Progenitor cell of endocrine pancreas (in vitro differentiated cells): ENCODE measurements at regions not wholly inside any gene's neighbourhood (a gene's known extent, or its start where the extent isn't known, plus 50 kb on each side); places are given as distances from the start of the nearest gene placed in this dataset.
"Not testable (repeated sequence)": the region's sequence is repeated elsewhere in the genome, so short reads cannot be mapped to it uniquely, and the experiment has no call there.

Experiments
- DNase-seq: peaks from one replicate; pipeline ENCODE4 v3.0.0; 2021; ENCODE audit warnings: low spot score; ENCODE audit not compliant: unreplicated experiment
- H3K27ac Mint-ChIP-seq: 2 replicates; pipeline ENCODE4 v1.8.0; 2021; ENCODE audit warnings: mild to moderate bottlenecking, moderate library complexity, mixed read lengths
- H3K27me3 Mint-ChIP-seq: 2 replicates; pipeline ENCODE4 v1.8.0; 2021; ENCODE audit warnings: mixed read lengths
- H3K36me3 Mint-ChIP-seq: 2 replicates; pipeline ENCODE4 v1.8.0; 2022; ENCODE audit warnings: mixed read lengths; ENCODE audit not compliant: insufficient read depth
- H3K4me1 Mint-ChIP-seq: 2 replicates; pipeline ENCODE4 v1.8.0; 2021; ENCODE audit warnings: low read depth, mixed read lengths
- H3K4me3 Mint-ChIP-seq: 2 replicates; pipeline ENCODE4 v1.8.0; 2021; ENCODE audit warnings: low read depth, mild to moderate bottlenecking, moderate library complexity, mixed read lengths
- H3K9me3 Mint-ChIP-seq: 2 replicates; pipeline ENCODE4 v1.8.0; 2021; ENCODE audit warnings: low read depth, mixed read lengths

DNA sequence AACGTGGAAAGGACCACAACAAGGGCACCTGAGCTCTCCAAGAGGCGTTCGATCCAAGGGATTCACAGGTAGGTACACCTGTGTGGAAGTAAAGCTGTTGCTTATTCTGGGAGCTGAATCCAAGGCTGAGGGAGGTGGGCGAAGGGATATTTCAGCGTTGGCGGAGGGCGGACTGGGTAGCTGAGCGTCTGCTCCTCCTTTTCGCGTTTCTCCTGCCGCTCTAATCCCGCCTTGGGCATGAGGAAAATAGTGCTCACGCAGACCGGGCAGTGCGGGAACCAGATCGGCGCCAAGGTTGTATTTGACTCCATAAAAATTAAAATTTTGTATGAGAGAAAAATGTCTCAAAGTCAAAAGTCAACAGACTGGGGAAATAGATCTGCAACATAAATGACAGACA, 3966.2 kb upstream of the OR11H1 start:
- not testable (repeated sequence) for DNase-seq, H3K27me3 Mint-ChIP-seq, H3K27ac Mint-ChIP-seq, H3K36me3 Mint-ChIP-seq, H3K4me1 Mint-ChIP-seq, H3K4me3 Mint-ChIP-seq
- peaks cover 38% of the 10 kb centered on the region for H3K9me3 Mint-ChIP-seq

DNA sequence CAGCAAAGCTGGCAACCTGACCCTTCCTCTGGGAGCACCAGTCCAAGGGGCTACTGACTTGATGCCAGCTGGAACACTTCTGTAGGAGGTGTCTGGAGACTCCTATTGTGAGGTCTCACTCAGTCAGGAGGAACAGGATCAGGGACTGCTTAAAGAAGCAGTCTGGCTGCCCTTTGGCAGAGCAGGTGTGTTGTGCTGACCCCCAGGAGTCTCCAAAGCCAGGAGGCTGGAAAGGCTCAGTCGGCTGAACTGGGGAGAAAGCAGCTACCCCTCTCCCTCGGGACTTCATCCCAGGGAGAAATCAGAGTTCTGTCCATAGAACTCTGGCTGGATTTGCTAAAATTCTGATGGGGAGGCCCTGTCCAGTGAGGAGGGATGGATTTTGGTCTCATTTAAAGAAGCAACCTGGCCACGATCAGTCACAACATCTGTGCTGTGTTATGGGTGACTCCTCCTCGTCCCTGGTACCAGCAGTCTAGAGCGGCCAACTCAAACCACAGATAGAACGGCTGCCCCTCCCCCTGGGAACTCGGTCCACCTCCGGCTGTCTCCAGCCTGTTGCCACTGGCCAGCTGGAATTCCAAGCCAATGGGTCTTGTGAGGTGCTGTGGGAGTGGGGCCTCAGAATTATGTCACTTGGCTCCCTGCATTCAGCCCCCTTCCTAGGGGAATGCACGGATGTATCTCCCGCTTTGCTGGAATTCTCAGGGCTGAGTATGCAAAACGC, 3959.0 kb upstream of the OR11H1 start:
- not testable (repeated sequence) for H3K36me3 Mint-ChIP-seq
- H3K9me3 Mint-ChIP-seq: peaks cover 65% of the 10 kb centered on the region

DNA sequence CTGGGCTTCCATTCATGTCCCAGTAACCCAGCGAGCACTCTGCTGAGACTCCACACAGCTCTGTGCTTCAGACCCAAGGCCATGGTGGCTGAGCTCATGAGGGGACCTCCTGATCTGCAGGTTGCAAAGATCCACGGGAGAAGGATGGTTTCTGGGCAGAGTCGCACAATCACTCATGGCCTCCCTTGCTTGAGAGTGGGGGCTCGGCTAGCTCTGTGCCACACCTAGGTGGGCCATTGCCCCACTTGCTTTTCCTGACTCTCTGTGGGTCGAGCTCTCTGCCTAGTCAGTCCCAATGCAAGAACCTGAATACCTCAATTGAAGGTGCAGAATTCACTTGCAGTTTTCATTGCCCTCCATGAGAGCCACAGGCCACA, 3958.4 kb upstream of the OR11H1 start:
- not testable (repeated sequence) for DNase-seq, H3K4me1 Mint-ChIP-seq, H3K27ac Mint-ChIP-seq, H3K27me3 Mint-ChIP-seq, H3K4me3 Mint-ChIP-seq
- Mint-ChIP-seq H3K9me3 (peaks cover 70% of the 10 kb centered on the region), H3K36me3 (peaks cover 10% of the 10 kb centered on the region)

More for the DNA sequence above, 3959.0 kb upstream of the OR11H1 start:
- not testable (repeated sequence) for H3K27ac Mint-ChIP-seq, DNase-seq, H3K27me3 Mint-ChIP-seq, H3K4me3 Mint-ChIP-seq, H3K4me1 Mint-ChIP-seq

DNA sequence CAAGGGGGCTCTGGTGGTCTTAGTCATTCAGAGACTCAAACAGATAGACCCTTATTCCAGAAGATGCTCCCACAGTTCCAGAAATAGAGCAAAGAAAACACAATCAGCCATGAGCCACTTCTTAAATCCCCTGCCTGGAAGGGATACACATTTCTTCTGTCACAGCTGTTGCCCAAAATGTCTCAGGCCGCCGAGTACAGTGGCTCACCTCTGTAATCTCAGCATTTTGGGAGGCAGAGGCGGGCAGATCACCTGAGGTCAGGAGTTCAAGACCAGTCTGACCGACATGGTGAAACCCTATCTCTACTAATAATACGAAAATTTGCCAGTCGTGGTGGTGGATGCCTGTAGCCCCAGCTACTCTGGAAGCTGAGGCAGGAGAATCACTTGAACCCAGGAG, 3954.8 kb upstream of the OR11H1 start:
- not testable (repeated sequence) for H3K27ac Mint-ChIP-seq, H3K4me1 Mint-ChIP-seq, H3K27me3 Mint-ChIP-seq, DNase-seq, H3K4me3 Mint-ChIP-seq
- peaks cover 11% of the 10 kb centered on the region for H3K36me3 Mint-ChIP-seq
- peaks cover 77% of the 10 kb centered on the region for H3K9me3 Mint-ChIP-seq

DNA sequence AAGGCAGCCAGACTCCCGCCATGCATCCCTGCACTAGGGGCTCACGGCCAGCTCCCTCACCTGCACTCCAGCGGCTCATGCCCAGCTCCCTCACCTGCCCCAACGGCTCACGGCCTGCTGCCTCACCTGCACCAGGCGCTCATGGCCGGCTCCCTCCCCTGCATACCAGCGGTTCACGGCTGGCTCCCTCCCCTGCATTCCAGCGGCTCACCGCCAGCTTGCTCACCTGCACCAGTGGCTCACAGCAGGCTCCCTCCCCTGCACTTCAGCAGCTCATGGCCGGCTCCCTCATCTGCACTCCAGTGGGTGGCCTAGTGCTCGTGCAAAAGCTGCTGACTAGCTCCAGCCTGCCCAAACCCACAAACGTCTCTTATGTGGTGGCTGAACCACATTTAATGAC, 3953.8 kb upstream of the OR11H1 start:
- not testable (repeated sequence) for H3K4me3 Mint-ChIP-seq, DNase-seq, H3K27ac Mint-ChIP-seq, H3K4me1 Mint-ChIP-seq, H3K27me3 Mint-ChIP-seq
- H3K36me3 Mint-ChIP-seq: peaks cover 12% of the 10 kb centered on the region
- peaks cover 75% of the 10 kb centered on the region for H3K9me3 Mint-ChIP-seq

DNA sequence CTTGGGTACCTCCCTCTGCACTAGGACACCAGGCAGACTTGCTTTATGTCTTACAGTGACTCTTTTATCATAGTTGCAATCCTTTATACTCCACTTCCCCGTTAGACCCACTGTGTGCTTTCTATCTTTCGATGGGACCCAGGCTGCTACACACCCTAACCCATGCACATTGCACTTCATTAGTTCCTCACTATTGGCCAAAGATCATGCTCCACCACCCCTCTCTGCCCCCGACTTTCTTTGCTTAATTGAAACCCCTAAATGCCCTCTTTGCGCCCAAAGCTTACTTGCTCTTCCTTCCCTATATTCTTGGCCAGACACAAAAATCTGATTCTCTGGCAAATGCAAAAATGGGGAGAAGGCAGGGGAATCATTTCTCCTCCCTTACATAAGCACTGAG, 3953.3 kb upstream of the OR11H1 start:
- H3K27ac Mint-ChIP-seq, H3K4me3 Mint-ChIP-seq, DNase-seq, H3K27me3 Mint-ChIP-seq, H3K4me1 Mint-ChIP-seq: not testable (repeated sequence)
- peaks cover 75% of the 10 kb centered on the region for H3K9me3 Mint-ChIP-seq
- H3K36me3 Mint-ChIP-seq: peaks cover 12% of the 10 kb centered on the region

DNA sequence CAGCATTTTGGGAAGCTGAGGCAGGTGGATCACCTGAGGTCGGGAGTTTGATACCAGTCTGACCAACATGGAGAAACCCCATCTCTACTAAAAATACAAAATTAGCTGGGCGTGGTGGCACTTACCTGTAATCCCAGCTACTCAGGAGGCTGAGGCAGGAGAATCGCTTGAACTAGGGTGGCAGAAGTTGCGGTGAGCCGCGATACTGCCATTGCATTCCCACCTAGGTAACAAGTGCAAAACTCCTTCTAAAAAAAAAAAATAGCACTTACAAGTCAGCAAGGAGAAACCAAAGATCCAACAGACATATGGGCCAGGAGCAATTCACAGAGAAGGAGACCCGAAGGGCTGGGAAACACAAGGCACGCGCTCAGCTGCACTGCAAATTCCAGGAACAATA, 3951.3 kb upstream of the OR11H1 start:
- Mint-ChIP-seq H3K36me3 (peaks cover 15% of the 10 kb centered on the region), H3K9me3 (peaks cover 80% of the 10 kb centered on the region)
- not testable (repeated sequence) for H3K27ac Mint-ChIP-seq, H3K4me3 Mint-ChIP-seq, H3K27me3 Mint-ChIP-seq, H3K4me1 Mint-ChIP-seq, DNase-seq

DNA sequence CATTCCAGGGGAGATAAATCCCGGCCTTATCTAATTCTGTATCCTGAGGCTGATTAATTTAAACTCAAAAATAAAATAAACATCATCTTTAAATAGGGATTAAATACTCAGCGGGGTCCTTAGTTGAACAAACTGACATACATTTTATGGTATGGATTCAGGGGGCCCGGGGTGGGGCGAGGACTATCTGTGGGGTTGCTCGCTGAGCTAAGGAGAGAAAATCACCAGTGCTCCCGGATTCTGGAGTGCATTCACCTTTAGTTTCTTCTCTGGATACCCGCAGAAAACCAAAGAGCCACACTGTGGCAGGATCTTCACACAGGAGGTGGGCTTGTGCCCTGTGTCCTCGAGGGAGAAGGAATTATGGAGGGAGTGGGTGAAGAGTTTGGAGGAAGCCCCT, 3949.9 kb upstream of the OR11H1 start:
- not testable (repeated sequence) for H3K4me3 Mint-ChIP-seq, H3K27me3 Mint-ChIP-seq, H3K27ac Mint-ChIP-seq, H3K4me1 Mint-ChIP-seq, DNase-seq
- Mint-ChIP-seq H3K9me3 (peaks cover 81% of the 10 kb centered on the region), H3K36me3 (peaks cover 12% of the 10 kb centered on the region)

DNA sequence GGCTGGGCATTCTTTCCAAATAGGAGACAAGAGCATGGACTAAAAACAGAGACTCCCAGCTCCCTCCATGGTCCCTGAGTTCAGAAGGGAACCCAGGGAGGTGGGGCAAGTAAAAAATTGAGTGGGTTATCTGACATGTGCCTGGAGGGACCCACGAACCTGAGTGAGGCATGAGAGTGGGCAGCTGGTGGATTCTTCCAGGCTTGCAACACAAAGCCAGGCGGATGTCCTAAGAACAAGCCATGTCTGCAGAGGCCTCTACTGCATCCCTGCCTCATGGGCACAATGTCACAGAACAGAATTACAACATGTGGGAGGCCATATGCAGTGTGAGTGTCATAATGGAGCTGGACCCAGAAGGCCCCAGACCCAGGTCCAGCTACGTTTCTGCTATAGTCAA, 3949.4 kb upstream of the OR11H1 start:
- not testable (repeated sequence) for H3K4me1 Mint-ChIP-seq, H3K27me3 Mint-ChIP-seq, DNase-seq, H3K27ac Mint-ChIP-seq, H3K4me3 Mint-ChIP-seq
- Mint-ChIP-seq H3K9me3 (peaks cover 81% of the 10 kb centered on the region), H3K36me3 (peaks cover 14% of the 10 kb centered on the region)

DNA sequence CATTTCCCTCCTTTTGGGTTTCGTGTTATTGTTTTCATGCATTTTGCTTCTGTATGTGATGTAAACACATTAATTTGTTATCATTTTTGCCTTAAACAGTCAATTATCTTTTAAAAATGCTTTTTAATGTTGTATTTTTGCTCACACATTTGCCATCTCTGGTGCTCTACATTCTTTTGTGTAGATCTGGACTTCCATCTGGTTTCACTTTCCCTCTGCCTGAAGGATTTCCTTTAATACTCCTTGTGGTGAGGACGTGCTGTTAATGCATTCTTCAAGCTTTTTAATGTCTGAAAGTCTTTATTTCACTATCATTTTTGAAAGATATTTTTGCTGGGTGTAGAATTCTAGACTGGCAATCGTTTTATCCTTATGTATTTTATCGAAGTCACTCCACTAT, 3945.9 kb upstream of the OR11H1 start:
- not testable (repeated sequence) for H3K4me1 Mint-ChIP-seq, H3K36me3 Mint-ChIP-seq, H3K4me3 Mint-ChIP-seq, H3K27ac Mint-ChIP-seq, DNase-seq, H3K27me3 Mint-ChIP-seq
- H3K9me3 Mint-ChIP-seq: peaks cover 73% of the 10 kb centered on the region

DNA sequence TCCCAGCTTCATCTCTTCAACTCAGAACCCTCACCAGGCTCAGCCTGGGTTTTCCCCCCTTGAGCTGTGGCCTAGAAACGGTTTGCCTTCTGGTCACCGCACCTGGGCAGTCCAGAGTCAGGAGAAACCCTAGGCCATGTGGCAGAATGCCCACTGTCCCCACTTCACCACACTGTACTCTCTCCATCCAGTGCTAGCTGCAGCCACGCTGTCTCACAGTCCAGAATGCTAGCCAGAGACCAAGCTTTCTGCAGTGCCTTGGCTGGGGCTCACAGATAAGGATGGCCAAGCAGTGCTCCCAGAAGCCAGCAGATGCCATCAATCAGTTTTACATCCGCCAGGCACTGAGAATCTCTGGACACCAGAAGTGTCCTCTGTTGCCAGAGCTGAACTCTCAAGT, 3943.8 kb upstream of the OR11H1 start:
- not testable (repeated sequence) for H3K36me3 Mint-ChIP-seq, H3K27me3 Mint-ChIP-seq, H3K4me3 Mint-ChIP-seq, H3K27ac Mint-ChIP-seq, H3K4me1 Mint-ChIP-seq, DNase-seq
- H3K9me3 Mint-ChIP-seq: peaks cover 63% of the 10 kb centered on the region

DNA sequence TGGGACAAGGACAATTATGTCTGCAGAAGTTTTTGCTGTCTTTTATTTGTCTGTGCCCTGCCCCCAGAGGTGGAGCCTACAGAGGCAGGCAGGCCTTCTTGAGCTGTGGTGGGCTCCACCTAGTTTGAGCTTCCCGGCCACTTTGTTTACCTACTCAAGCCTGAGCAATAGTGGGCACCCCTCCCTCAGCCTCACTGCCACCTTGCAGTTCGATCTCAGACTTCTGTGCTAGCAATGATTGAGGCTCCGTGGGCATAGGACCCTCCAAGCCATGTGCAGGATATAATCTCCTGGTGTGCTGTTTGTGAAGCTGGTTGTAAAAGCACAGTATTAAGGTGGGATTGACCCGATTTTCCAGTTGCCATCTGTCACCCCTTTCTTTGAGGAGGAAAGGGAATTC, 3933.4 kb upstream of the OR11H1 start:
- H3K36me3 Mint-ChIP-seq: peaks cover 13% of the 10 kb centered on the region
- not testable (repeated sequence) for H3K27me3 Mint-ChIP-seq, DNase-seq, H3K4me1 Mint-ChIP-seq, H3K27ac Mint-ChIP-seq, H3K4me3 Mint-ChIP-seq
- peaks cover 68% of the 10 kb centered on the region for H3K9me3 Mint-ChIP-seq

DNA sequence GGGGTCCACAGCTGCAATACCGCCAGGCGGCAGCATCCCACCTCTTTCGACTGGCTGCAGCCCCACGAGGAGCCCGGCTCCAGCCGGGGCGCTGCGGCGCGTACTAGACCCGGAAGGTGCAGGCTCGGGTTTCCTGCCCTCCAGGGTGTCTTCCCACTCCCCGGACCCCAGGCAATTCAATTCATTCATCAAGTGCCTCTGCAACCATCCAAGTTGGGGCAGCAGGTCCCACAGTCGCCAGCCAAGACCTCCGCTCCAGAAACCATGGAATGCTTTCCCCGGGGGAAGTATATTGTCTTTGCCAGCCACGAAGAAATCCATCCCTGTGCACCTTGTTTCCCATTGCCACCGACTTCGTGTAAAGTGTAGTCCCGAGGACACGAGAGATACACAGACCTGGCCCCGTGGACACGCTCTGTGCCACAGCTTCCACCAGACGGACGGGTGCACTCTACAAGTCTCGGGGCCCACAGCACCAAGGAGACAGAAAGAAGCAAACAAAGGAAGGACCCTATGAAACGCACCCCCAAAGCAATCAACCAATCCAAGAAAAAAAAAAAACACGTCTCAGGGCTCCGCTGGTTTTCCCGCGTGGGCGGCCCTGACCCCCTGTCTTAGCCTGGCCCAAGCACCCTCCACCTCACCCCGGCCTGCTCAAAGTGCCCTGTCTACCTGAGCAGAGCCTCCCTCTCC, 3930.2 kb upstream of the OR11H1 start:
- not testable (repeated sequence) for H3K4me3 Mint-ChIP-seq, H3K27me3 Mint-ChIP-seq
- H3K9me3 Mint-ChIP-seq: peaks cover 53% of the 10 kb centered on the region

More for the DNA sequence above, 3930.2 kb upstream of the OR11H1 start:
- H3K27ac Mint-ChIP-seq, H3K4me1 Mint-ChIP-seq, DNase-seq: not testable (repeated sequence)
- peaks cover 12% of the 10 kb centered on the region for H3K36me3 Mint-ChIP-seq
